NT2/D1 (cell line): ENCODE measurements at regions not wholly inside any gene's neighbourhood (a gene's known extent, or its start where the extent isn't known, plus 50 kb on each side); places are given as distances from the start of the nearest gene placed in this dataset.

Experiments
- SUZ12 ChIP-seq: IDR thresholded peaks from 2 replicates; pipeline ENCODE4 v1.6.1; 2011; ENCODE audit not compliant: insufficient read length, insufficient read depth; ENCODE audit errors: extremely low read depth
- ZNF274 ChIP-seq: IDR thresholded peaks from 2 replicates; pipeline ENCODE4 v1.6.1; 2011; ENCODE audit warnings: mild to moderate bottlenecking, low read depth, low read length

GRCh38 chr2:176865336-176865735 lies 347.3 kb upstream of the HNRNPA3 start:
- TF ChIP-seq ZNF274 (no peak), SUZ12 (no peak)
